Breast epithelium (tissue), 3 donors: ENCODE measurements at regions not wholly inside any gene's neighbourhood (a gene's known extent, or its start where the extent isn't known, plus 50 kb on each side); places are given as distances from the start of the nearest gene placed in this dataset.

Source experiments
- CTCF ChIP-seq, 3 donors: fragments of 450-650 bp; IDR thresholded peaks; one replicate each; pipeline ENCODE4 v1.5.1; 2016 to 2017; ENCODE audit warnings: antibody characterized with exemption in 3 of 3, mild to moderate bottlenecking in 3 of 3, moderate library complexity in 3 of 3
- POLR2A ChIP-seq: fragments of 450-650 bp; IDR thresholded peaks from one replicate; pipeline ENCODE4 v1.6.1; 2016; ENCODE audit warnings: antibody characterized with exemption, mild to moderate bottlenecking, moderate library complexity
- POLR2AphosphoS5 ChIP-seq, 3 donors: sonication (generic); formaldehyde crosslinking; IDR thresholded peaks; one replicate each; pipeline ENCODE4 v1.6.1; 2017; ENCODE audit warnings: antibody characterized with exemption in 3 of 3

- TF ChIP-seq POLR2AphosphoS5 (IDR thresholded peaks at IDR 0.05), result no peak
- TF ChIP-seq CTCF (IDR thresholded peaks at IDR 0.05), result no peak
- no peak for TF ChIP-seq POLR2A
Measured at GRCh38 chr5:57033503-57033902, 81.6 kb upstream of the MIER3 start.
